GM21717 (cell line): ENCODE measurements at regions not wholly inside any gene's neighbourhood (a gene's known extent, or its start where the extent isn't known, plus 50 kb on each side); places are given as distances from the start of the nearest gene placed in this dataset.
"Not testable (repeated sequence)": the region's sequence is repeated elsewhere in the genome, so short reads cannot be mapped to it uniquely, and the experiment has no call there.

Experiments used
- ATAC-seq: cut with Tn5 transposase; IDR thresholded peaks from one replicate; pipeline ENCODE4 v1.9.1; 2021; ENCODE audit warnings: mild to moderate bottlenecking, moderate library complexity; ENCODE audit not compliant: unreplicated experiment

- no peak for ATAC-seq
These were observed 168.4 kb downstream of the C11orf91 start for GRCh38 chr11:33532257-33532656.

GRCh38 chr11:33531743-33532181 is 168.9 kb downstream of the C11orf91 start:
- no peak for ATAC-seq

DNA sequence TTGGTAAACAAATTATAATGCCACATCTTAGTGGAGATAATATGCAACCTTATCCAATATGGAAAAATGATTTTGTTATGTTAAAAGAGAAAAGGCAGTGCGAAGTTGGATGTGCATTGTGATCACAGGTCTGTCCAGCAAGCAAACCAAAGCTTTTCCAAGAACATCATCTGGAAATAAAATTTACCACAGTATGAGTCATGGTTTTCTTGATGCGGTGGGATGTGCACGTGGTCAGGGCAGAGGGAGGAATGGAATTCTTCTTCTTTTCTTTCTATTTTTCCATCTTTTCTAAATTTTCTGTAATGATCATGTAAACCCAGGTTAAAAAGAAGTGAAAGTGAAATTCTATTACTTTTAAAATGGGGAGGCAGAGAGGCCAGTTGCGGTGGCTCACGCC is 169.8 kb downstream of the C11orf91 start:
- no peak for ATAC-seq

- ATAC-seq: no peak
These were observed 171.2 kb downstream of the C11orf91 start for GRCh38 chr11:33529461-33529860.

DNA sequence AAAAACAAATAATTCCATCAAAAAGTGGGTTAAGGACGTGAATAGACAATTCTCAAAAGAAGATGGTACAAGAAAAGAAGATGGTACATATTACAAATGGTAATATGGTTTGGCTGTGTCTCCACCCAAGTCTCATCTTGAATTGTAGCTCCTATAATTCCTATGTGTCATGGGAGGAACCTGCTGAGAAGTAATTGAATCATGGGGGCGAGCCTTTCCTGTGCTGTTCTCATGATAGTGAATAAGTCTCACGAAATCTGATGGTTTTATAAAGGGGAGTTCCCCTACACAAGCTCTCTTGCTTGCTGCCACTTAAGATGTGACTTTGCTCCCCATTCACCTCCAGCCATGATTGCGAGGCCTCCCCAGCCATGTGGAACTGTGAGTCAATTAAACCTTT is 172.9 kb downstream of the C11orf91 start:
- not testable (repeated sequence) for ATAC-seq

- no peak for ATAC-seq
These were observed 174.8 kb downstream of the C11orf91 start for GRCh38 chr11:33525789-33526188.

GRCh38 chr11:33521384-33521783 is 179.2 kb downstream of the C11orf91 start:
- no peak for ATAC-seq

DNA sequence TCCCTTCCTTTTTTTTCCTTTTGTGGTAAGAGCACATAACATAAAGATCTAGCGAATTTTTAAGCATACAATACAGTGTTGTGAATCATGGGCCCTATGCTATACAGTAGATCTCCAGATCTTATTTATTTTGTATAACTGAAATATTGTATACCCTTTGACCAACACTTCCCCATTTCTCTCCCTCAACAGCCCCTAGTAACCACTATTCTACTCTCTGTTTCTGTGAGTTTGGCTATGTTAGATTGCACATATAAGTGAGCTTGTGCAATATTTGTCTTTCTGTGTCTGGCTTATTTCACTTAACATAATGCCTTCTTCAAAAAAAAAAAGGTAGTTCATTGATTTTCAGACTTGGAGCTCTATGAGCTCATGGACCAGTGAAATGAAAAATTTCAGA is 180.5 kb downstream of the C11orf91 start:
- no peak for ATAC-seq

DNA sequence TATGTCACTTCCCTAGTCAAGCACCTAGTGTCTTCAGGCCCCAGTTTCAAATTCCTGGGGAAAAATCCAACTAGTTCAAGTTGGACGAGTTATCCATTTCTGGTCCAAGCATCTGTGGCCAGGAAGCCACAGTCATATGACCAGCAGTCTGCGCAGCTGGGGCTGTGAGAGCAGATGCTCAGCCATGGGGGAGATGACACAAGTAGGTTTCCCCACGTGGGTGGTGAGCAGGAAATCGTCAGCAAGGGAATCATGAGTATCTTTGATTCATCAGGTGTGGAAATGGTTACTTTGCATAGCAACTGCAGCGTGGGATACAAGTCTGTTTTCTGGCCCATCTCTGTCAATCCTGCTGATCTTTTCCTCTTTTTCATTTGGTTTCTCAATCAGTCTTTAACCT is 185.3 kb downstream of the C11orf91 start:
- no peak for ATAC-seq

DNA sequence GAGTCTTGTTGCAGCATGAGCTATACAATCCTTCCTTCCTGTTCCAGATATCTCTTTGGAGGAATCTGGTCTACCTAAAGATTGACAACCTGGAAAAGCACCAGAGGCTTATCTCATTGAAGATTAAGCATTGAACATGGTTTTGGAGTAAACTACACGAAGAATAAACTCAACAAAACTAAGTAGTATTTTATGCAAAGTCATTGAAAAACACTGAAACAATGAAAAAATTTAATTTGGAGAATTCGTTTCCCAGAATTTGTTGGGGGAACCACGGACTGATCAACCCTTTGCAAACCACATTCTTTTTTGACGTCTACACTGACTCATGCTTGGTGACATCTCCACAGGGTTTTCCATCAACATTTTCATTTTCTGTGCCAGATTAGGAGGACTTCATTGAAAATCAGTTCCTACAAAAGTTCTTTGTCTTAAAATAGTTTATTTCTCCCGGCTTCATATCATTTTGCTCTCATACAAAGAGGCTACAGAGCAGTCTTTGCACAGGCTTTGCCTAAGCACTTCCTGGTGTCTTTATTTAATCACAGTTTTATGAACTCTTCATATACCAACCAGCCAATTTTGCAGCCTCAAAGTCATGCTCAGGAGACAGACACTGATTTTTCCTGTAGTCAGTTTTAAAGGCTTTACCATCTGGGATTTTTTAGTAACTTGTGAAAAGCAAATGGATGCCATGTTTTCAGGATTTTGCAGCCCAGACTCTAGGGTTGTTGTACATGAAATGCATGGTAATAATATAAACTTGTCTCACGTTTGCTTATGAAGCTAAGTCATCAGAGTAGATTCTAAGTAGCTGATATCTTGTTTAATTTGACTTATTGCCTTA is 186.3 kb downstream of the C11orf91 start:
- ATAC-seq: no peak

DNA sequence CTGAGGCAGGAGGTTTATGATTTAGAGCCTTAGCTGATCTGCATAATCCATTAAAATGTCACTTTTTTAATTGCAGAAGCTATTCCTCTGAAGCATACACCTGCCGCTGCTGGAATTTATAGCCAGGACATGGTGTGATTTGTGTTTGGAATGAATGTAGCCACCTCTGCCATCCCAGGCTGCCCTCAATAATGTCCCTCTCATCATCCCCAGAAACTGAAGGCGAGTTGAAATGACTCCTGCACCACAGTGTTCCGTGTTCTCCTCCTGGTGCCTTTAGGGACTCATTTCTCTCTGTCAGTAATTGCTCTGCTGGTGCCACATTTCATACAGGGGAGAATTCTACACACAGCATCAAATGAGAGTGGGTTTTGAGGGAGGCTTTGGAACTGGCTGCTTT is 191.0 kb downstream of the C11orf91 start:
- ATAC-seq: no peak

DNA sequence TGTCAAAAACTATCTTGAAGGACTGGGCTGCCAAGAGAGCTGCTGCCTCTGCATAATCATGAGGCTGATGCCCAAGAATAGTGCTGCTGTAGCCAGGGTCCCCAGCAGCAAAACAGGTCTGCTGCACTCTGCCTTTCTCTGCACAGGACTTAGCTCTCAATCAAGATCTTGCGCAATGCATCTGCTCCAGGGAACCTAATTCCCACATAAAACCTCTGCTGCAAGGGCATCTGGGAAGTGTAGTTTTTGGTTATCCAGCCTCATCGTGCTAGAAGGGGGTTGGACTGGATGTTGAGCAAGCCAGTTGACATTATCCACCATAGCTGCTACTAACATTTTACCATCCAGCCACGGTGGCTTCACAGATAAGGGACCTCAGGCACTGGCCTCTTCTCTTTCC is 192.7 kb downstream of the C11orf91 start:
- no peak for ATAC-seq

- no peak for ATAC-seq
These were observed 193.3 kb downstream of the C11orf91 start for GRCh38 chr11:33507356-33507755.

DNA sequence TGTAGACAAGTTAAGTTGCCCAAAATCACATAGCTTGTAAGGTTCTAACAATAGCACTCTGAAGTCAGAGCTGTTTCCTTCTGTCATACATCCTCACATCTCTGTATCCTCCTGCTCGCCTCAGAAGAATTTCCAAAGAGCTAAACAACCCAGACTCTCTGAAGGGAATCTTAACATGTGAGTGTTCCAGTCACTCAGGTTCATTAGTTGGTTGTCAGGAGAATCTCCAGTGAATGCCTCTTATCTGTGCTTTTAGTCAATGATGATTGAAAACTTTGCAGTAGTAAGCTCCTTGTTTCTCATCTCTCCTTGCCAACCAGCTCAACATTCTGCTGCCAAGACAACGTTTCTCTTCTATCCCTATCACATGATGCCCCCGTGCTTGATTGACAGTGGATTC is 195.5 kb downstream of the C11orf91 start:
- no peak for ATAC-seq

DNA sequence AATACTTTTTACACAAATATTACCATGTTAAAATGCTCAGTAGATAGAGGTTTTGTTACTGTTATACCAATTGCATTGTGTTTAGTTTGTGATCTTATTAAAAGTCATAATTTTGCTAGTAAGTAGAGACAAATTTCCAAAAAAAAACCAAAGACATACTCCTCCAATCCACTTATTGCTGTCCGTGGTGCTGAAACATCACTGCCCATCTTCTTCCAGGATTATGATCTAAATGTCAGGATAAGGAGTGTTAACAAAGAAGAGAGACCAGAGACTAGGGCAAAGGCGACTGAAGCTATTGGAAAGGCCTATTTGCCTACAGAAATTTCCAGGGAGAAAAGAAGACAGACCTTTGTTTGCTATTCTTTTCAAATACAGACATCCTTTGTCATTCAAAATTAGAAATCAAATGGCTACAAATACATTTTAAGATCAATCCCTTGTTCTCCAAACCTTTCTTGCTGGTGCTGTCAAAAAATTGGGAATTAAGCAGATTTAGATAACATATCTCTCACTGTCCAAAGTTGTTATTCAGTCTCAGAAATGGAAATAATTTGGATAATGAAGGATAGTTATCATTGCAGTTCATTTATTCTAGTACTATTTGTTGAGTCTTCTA is 199.7 kb downstream of the C11orf91 start:
- ATAC-seq: no peak

GRCh38 chr11:33500332-33500731 is 200.3 kb downstream of the C11orf91 start:
- ATAC-seq: no peak

DNA sequence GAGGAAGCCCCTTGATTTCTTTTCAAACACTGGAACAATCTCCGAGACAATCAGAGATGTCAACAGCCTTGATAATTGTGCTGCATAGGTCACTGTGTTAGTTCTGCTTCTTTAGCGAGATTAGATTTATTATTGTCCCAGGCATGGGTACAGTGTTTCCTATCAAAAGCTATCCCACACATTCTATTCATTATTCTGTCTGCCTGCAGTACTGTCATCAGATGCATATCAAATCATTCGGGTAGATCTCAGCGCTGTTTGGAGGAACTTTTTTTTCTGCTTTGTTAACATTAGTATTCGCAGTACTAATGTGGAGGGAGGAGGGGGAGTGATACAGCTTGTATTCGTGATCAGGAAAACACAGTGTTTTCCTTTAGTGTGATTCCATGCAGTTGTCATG is 208.0 kb downstream of the C11orf91 start:
- no peak for ATAC-seq

DNA sequence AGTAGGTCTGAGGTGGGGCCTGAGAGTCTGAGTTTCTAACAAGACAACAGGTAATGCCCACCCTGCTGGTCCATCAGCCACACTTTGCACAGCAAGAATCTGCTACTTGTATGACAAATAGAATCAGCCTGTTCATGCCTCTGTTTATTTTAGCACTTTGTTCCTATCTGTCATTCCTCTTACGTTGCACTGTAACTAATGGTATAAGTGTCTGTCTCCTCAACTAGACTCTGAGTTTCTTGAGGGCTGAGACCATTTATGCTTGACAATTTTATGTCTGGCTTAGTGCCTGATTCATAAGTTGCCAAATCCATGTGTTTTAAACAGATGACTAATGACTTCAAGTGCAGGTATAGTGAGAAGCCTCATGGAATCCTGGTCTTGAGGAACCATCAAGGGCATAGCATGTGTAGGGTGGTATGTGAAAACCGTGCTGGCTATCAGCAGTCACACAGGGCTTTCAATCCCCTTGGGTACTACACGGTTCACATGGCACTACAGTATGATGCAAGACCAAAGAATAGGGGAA is 209.7 kb downstream of the C11orf91 start:
- no peak for ATAC-seq

- ATAC-seq: no peak
These were observed 211.7 kb downstream of the C11orf91 start for GRCh38 chr11:33488971-33489370.

GRCh38 chr11:33480626-33481025 is 220.0 kb downstream of the C11orf91 start:
- ATAC-seq: no peak

GRCh38 chr11:33479231-33479630 is 221.4 kb downstream of the C11orf91 start:
- ATAC-seq: no peak

DNA sequence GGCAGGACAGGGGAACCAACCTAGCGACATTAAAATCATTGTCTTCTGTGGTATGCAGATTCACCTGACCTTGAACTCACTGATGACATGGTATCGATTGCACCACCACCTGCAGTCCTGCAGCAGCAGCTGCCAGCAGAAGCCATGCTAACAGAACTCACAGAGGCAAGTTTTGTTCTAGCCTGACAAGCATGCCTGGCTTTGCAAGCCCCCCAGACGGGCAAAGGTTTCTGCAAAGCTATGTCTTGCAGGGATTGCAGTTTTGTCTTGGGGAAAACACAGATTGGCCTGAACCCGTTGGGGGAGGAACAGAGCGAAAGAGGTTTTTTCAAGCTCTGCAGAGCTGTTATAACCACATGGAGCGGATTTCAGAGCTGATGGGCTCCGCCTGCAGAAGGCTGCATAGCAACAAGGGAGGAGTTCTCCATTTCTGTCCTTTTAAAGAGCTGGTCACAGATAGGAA is 221.0 kb downstream of the HIPK3 start:
- ATAC-seq: no peak
